IMR-90 (cell line): ENCODE measurements at regions not wholly inside any gene's neighbourhood (a gene's known extent, or its start where the extent isn't known, plus 50 kb on each side); places are given as distances from the start of the nearest gene placed in this dataset.

Experiments used
- ATAC-seq: fragments of 200-7000 bp; cut with Tn5 transposase; 2 replicates; pipeline ENCODE4 v1.9.1; 2020; ENCODE audit warnings: low read depth, mild to moderate bottlenecking, moderate library complexity
- BruUV-seq: library from RNA; stranded (reverse); fragments of 400-500 nt; replicated peaks from 2 replicates; lab custom pipeline; 2021; lab: Mats Ljungman, UMichigan
- CTCF ChIA-PET: fragments of 300-600 bp; formaldehyde crosslinking; extraction: SDS; loops from one replicate; lab custom pipeline; 2021; ENCODE audit warnings: antibody characterized with exemption; lab: Yijun Ruan, JAX
- POLR2A ChIA-PET: fragments of 300-600 bp; sonication (Branson Sonifier 250); formaldehyde crosslinking; loops from one replicate; lab custom pipeline; 2022; ENCODE audit warnings: antibody characterized with exemption; ENCODE audit not compliant: unreplicated experiment; lab: Charles Lee
- DNase-seq: peaks from one replicate; pipeline ENCODE4 v3.0.0; 2013
- H2AFZ ChIP-seq: replicated peaks from 2 replicates; pipeline ENCODE3; 2013; ENCODE audit warnings: low read length, mild to moderate bottlenecking; ENCODE audit not compliant: poor library complexity
- H2AK5ac ChIP-seq: 2 replicates; pipeline ENCODE4 v1.6.1; 2013; ENCODE audit warnings: low read depth, low read length, inconsistent platforms
- H2AK9ac ChIP-seq: replicated peaks from 2 replicates; pipeline ENCODE3; 2013; ENCODE audit warnings: mild to moderate bottlenecking, low read depth, low read length, moderate library complexity; ENCODE audit not compliant: poor library complexity
- H2BK120ac ChIP-seq: 2 replicates; pipeline ENCODE4 v1.6.1; 2013; ENCODE audit warnings: low read depth, low read length, inconsistent platforms
- H2BK15ac ChIP-seq: 3 replicates; pipeline ENCODE4 v1.6.1; 2013; ENCODE audit warnings: low read depth, low read length, inconsistent platforms
- H2BK20ac ChIP-seq: 2 replicates; pipeline ENCODE4 v1.6.1; 2013; ENCODE audit warnings: low read depth, mild to moderate bottlenecking, inconsistent platforms, low read length, moderate library complexity
- H2BK5ac ChIP-seq: 2 replicates; pipeline ENCODE4 v1.6.1; 2013; ENCODE audit warnings: mild to moderate bottlenecking, low read depth, low read length, inconsistent platforms; ENCODE audit not compliant: poor library complexity, severe bottlenecking
- H3K14ac ChIP-seq: replicated peaks from 2 replicates; pipeline ENCODE4 v1.6.1; 2013; ENCODE audit warnings: low read depth, low read length, inconsistent platforms
- H3K18ac ChIP-seq: 2 replicates; pipeline ENCODE4 v1.6.1; 2013; ENCODE audit warnings: low read depth, low read length, control low read depth
- H3K23ac ChIP-seq: 2 replicates; pipeline ENCODE4 v1.6.1; 2013; ENCODE audit warnings: low read depth, low read length, inconsistent platforms
- H3K27ac ChIP-seq: 2 replicates; pipeline ENCODE4 v1.5.1; 2013; ENCODE audit warnings: mild to moderate bottlenecking, control low read depth, low read length; ENCODE audit not compliant: insufficient read depth
- H3K27me3 ChIP-seq: 2 replicates; pipeline ENCODE4 v1.6.1; 2013; ENCODE audit warnings: low read length; ENCODE audit not compliant: control insufficient read depth, insufficient read depth
- H3K36me3 ChIP-seq: 2 replicates; pipeline ENCODE4 v1.6.1; 2013; ENCODE audit warnings: low read length, mixed read lengths; ENCODE audit not compliant: control insufficient read depth, insufficient read depth
- H3K4ac ChIP-seq: 2 replicates; pipeline ENCODE4 v1.6.1; 2013; ENCODE audit warnings: low read depth, low read length, inconsistent platforms
- H3K4me1 ChIP-seq: 2 replicates; pipeline ENCODE4 v1.6.1; 2013; ENCODE audit warnings: low read length, mixed read lengths; ENCODE audit not compliant: control insufficient read depth, insufficient read depth
- H3K4me2 ChIP-seq: 2 replicates; pipeline ENCODE4 v1.6.1; 2013; ENCODE audit warnings: low read depth, mild to moderate bottlenecking, control low read depth, low read length, moderate library complexity
- H3K4me3 ChIP-seq: 2 replicates; pipeline ENCODE4 v1.5.1; 2013; ENCODE audit warnings: low read depth, mild to moderate bottlenecking, control low read depth, low read length, moderate library complexity; ENCODE audit not compliant: insufficient read depth
- H3K56ac ChIP-seq: 2 replicates; pipeline ENCODE4 v1.6.1; 2013; ENCODE audit warnings: low read length, inconsistent platforms; ENCODE audit not compliant: insufficient read depth; ENCODE audit errors: extremely low read depth
- H3K79me1 ChIP-seq, 2 experiments: 2 replicates each; pipeline ENCODE4 v1.6.1; 2013; ENCODE audit warnings: low read length in 2 of 2, inconsistent platforms in 1 of 2, low read depth in 1 of 2
- H3K9ac ChIP-seq: 2 replicates; pipeline ENCODE4 v1.6.1; 2013; ENCODE audit warnings: low read depth, low read length, control low read depth
- H3K9me1 ChIP-seq: 2 replicates; pipeline ENCODE4 v1.6.1; 2013; ENCODE audit warnings: low read length, inconsistent platforms; ENCODE audit not compliant: insufficient read depth
- H3K9me3 ChIP-seq: 2 replicates; pipeline ENCODE4 v1.6.1; 2013; ENCODE audit warnings: low read length; ENCODE audit not compliant: control insufficient read depth, insufficient read depth
- H4K20me1 ChIP-seq: 2 replicates; pipeline ENCODE4 v1.6.1; 2013; ENCODE audit warnings: low read length, inconsistent platforms; ENCODE audit not compliant: insufficient read depth
- H4K5ac ChIP-seq: 2 replicates; pipeline ENCODE4 v1.6.1; 2013; ENCODE audit warnings: mild to moderate bottlenecking, low read depth, low read length, control low read depth
- H4K8ac ChIP-seq, 2 experiments: 2 replicates each; pipeline ENCODE4 v1.6.1; 2013; ENCODE audit warnings: low read depth in 2 of 2, low read length in 2 of 2, control low read depth in 1 of 2, inconsistent platforms in 1 of 2
- H4K91ac ChIP-seq: 2 replicates; pipeline ENCODE4 v1.6.1; 2013; ENCODE audit warnings: low read depth, low read length, inconsistent platforms; ENCODE audit not compliant: insufficient read depth
- BHLHE40 ChIP-seq: fragments of 150-350 bp; IDR thresholded peaks from 2 replicates; pipeline ENCODE4 v1.6.1; 2016; ENCODE audit warnings: mild to moderate bottlenecking, low read depth, low read length
- CEBPB ChIP-seq: IDR thresholded peaks from 2 replicates; pipeline ENCODE4 v1.6.1; 2012; ENCODE audit warnings: low read depth, low read length, improper control_type of control experiment
- CHD1 ChIP-seq: IDR thresholded peaks from 2 replicates; pipeline ENCODE4 v1.6.1; 2012; ENCODE audit warnings: low read depth, low read length, improper control_type of control experiment
- FOS ChIP-seq: fragments of 150-350 bp; IDR thresholded peaks from 2 replicates; pipeline ENCODE4 v1.6.1; 2016; ENCODE audit warnings: low read depth, low read length
- MAFK ChIP-seq: IDR thresholded peaks from 2 replicates; pipeline ENCODE4 v1.6.1; 2012; ENCODE audit warnings: low read depth, low read length, improper control_type of control experiment
- MAZ ChIP-seq: IDR thresholded peaks from 2 replicates; pipeline ENCODE4 v1.6.1; 2012; ENCODE audit warnings: low read depth, mild to moderate bottlenecking, low read length, improper control_type of control experiment, moderate library complexity, borderline replicate concordance
- MXI1 ChIP-seq: IDR thresholded peaks from 2 replicates; pipeline ENCODE4 v1.6.1; 2012; ENCODE audit warnings: low read depth, mild to moderate bottlenecking, low read length, moderate library complexity, borderline replicate concordance
- NFE2L2 ChIP-seq: fragments of 150-350 bp; IDR thresholded peaks from 2 replicates; pipeline ENCODE4 v1.6.1; 2016; ENCODE audit warnings: low read depth, mild to moderate bottlenecking, low read length
- POLR2A ChIP-seq: IDR thresholded peaks from 2 replicates; pipeline ENCODE4 v1.6.1; 2012; ENCODE audit warnings: mild to moderate bottlenecking, low read depth, low read length
- RAD21 ChIP-seq: IDR thresholded peaks from 2 replicates; pipeline ENCODE4 v1.6.1; 2012; ENCODE audit warnings: low read length, improper control_type of control experiment
- RCOR1 ChIP-seq: IDR thresholded peaks from 2 replicates; pipeline ENCODE4 v1.6.1; 2012; ENCODE audit warnings: mild to moderate bottlenecking, low read length, improper control_type of control experiment; ENCODE audit not compliant: insufficient replicate concordance
- RFX5 ChIP-seq: IDR thresholded peaks from 2 replicates; pipeline ENCODE4 v1.8.0; 2012; ENCODE audit warnings: low read depth, mild to moderate bottlenecking, low read length, moderate library complexity
- SMC3 ChIP-seq: fragments of 150-350 bp; IDR thresholded peaks from 2 replicates; pipeline ENCODE4 v1.6.1; 2016; ENCODE audit warnings: low read depth, mild to moderate bottlenecking, antibody characterized with exemption, low read length, moderate library complexity
- WGBS, 2 experiments: methylation state at CpG; one replicate each; pipeline versions ENCODE4 v1.1.5 to v1.1.7; 2013; ENCODE audit warnings: missing lambda C conversion rate in 2 of 2; ENCODE audit not compliant: insufficient read length in 1 of 2; ENCODE audit errors: extremely low coverage in 2 of 2; 5-methylcytosine and 5-hydroxymethylcytosine counted together
- dilution Hi-C: fragments of 300-500 bp; cut with HindIII; formaldehyde crosslinking; loops from one replicate; pipeline ENCODE4 v1.14.3; 2018; ENCODE audit warnings: low sequenced_read_pairs; ENCODE audit not compliant: unreplicated experiment
- in situ Hi-C: fragments of 300-500 bp; cut with MboI; formaldehyde crosslinking; loops from 3 replicates; pipeline ENCODE4 v1.14.3; 2019; ENCODE audit warnings: low sequenced_read_pairs, inconsistent platforms, mixed read lengths
- intact Hi-C: fragments of 100-400 bp; cut with micrococcal nuclease; formaldehyde crosslinking; loops from 2 replicates; pipeline ENCODE4 v1.10.0; 2022
- TF ChIP-seq, protein P1 (sequence below): conservative IDR thresholded peaks from 2 replicates; pipeline ENCODE4 v1.5.1; 2012; ENCODE audit warnings: mild to moderate bottlenecking, low read depth, low read length, improper control_type of control experiment
- TF ChIP-seq, protein P2 (sequence below): fragments of 150-350 bp; IDR thresholded peaks from 2 replicates; pipeline ENCODE4 v1.6.1; 2016; ENCODE audit warnings: low read depth, mild to moderate bottlenecking, low read length, moderate library complexity, borderline replicate concordance
- TF ChIP-seq, protein P3 (sequence below): fragments of 150-350 bp; IDR thresholded peaks from 2 replicates; pipeline ENCODE4 v1.6.1; 2017; ENCODE audit warnings: mild to moderate bottlenecking, antibody characterized with exemption, low read length, low read depth

DNA sequence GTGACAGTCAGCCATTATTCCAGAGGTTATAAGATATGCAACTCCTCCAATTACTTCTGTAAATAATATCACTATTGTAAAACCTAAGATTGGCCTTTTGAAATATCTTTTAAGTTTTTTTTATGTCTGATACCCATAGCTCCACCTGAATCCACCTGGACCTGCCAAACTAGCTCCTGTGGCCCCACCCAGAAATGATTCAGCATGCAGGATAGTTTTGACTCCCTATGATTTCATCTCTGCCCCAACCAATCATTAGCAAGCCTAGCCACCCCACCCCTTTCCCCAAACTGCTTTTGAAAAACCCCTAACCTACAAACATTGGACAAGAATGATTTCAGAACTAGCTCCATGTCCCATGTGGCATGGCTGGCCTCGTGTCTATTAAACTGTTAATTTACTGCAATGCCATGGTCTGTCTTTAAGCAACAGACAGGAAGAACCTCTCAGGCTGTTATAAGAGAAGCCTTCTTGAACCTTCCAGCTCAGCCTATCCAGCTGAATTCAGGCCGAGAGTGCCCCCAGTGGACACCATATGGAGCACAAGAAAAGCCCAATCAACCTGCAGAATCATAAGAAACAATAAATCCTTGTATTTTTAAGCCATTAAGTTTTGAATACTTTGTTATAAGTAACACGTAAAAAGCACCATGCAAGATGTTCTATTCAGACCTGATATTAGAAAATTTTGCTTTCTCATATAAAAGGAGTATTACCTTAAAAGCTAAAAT lies 263.0 kb upstream of the ZRANB2 start:
- ChIA-PET CTCF (no interaction called here), POLR2A (no interaction called here)
- H4K20me1 ChIP-seq, result no peaks in the 10 kb centered on the region
- H2AFZ ChIP-seq, result no peak overlapping the region
- no peak overlapping the region for H2BK15ac ChIP-seq
- H2BK20ac ChIP-seq, result no peak overlapping the region
- no peak overlapping the region for H3K14ac ChIP-seq
- no peak overlapping the region for H2AK5ac ChIP-seq
- no peak overlapping the region for H2BK5ac ChIP-seq
- no peak overlapping the region for H3K9ac ChIP-seq
- ATAC-seq, result no peak
- no peak overlapping the region for H4K91ac ChIP-seq
- no peak overlapping the region for H3K56ac ChIP-seq
- intact Hi-C loops (no loop called here), dilution Hi-C loops (no loop called here), in situ Hi-C loops (no loop called here)
- no peak overlapping the region for H3K27ac ChIP-seq
- H3K23ac ChIP-seq, result no peak overlapping the region
- WGBS, 2 experiments, result no CpG with 5 or more reads among the region's 3 CpGs
- H3K4ac ChIP-seq, result no peak overlapping the region
- TF ChIP-seq BHLHE40 (no peak), SMC3 (no peak), MXI1 (no peak), CHD1 (no peak), RFX5 (no peak), NFE2L2 (no peak), MAFK (no peak), RAD21 (no peak), RCOR1 (no peak), FOS (no peak), POLR2A (no peak), MAZ (no peak), CEBPB (no peak)
- TF ChIP-seq, protein P1, sequence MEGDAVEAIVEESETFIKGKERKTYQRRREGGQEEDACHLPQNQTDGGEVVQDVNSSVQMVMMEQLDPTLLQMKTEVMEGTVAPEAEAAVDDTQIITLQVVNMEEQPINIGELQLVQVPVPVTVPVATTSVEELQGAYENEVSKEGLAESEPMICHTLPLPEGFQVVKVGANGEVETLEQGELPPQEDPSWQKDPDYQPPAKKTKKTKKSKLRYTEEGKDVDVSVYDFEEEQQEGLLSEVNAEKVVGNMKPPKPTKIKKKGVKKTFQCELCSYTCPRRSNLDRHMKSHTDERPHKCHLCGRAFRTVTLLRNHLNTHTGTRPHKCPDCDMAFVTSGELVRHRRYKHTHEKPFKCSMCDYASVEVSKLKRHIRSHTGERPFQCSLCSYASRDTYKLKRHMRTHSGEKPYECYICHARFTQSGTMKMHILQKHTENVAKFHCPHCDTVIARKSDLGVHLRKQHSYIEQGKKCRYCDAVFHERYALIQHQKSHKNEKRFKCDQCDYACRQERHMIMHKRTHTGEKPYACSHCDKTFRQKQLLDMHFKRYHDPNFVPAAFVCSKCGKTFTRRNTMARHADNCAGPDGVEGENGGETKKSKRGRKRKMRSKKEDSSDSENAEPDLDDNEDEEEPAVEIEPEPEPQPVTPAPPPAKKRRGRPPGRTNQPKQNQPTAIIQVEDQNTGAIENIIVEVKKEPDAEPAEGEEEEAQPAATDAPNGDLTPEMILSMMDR, result no peak
- TF ChIP-seq, protein P2, sequence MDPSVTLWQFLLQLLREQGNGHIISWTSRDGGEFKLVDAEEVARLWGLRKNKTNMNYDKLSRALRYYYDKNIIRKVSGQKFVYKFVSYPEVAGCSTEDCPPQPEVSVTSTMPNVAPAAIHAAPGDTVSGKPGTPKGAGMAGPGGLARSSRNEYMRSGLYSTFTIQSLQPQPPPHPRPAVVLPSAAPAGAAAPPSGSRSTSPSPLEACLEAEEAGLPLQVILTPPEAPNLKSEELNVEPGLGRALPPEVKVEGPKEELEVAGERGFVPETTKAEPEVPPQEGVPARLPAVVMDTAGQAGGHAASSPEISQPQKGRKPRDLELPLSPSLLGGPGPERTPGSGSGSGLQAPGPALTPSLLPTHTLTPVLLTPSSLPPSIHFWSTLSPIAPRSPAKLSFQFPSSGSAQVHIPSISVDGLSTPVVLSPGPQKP, result no peak
- TF ChIP-seq, protein P3, sequence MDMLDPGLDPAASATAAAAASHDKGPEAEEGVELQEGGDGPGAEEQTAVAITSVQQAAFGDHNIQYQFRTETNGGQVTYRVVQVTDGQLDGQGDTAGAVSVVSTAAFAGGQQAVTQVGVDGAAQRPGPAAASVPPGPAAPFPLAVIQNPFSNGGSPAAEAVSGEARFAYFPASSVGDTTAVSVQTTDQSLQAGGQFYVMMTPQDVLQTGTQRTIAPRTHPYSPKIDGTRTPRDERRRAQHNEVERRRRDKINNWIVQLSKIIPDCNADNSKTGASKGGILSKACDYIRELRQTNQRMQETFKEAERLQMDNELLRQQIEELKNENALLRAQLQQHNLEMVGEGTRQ, result no peak
- BruUV-seq, result no TSS peak
- H3K18ac ChIP-seq, result no peak overlapping the region
- no peaks in the 10 kb centered on the region for H3K79me1 ChIP-seq
- no peak overlapping the region for H3K4me3 ChIP-seq
- H4K5ac ChIP-seq, result no peak overlapping the region
- no peaks in the 10 kb centered on the region for H3K9me1 ChIP-seq
- no peak overlapping the region for H2AK9ac ChIP-seq
- H2BK120ac ChIP-seq, result no peak overlapping the region
- no peak overlapping the region for H4K8ac ChIP-seq
- no peaks in the 10 kb centered on the region for H3K36me3 ChIP-seq
- no peak for DNase-seq
- no peaks in the 10 kb centered on the region for H3K27me3 ChIP-seq
- H3K9me3 ChIP-seq, result peaks cover 12% of the 10 kb centered on the region
- no peaks in the 10 kb centered on the region for H3K4me1 ChIP-seq
- H3K4me2 ChIP-seq, result no peak overlapping the region
